SW 1271 (cell line): ENCODE measurements at regions not wholly inside any gene's neighbourhood (a gene's known extent, or its start where the extent isn't known, plus 50 kb on each side); places are given as distances from the start of the nearest gene placed in this dataset.
"Not testable (repeated sequence)": the region's sequence is repeated elsewhere in the genome, so short reads cannot be mapped to it uniquely, and the experiment has no call there.

Experiments used
- DNase-seq, 2 experiments: peaks; one replicate each; lab custom pipeline; 2025; lab: John Stamatoyannopoulos, UW

DNA sequence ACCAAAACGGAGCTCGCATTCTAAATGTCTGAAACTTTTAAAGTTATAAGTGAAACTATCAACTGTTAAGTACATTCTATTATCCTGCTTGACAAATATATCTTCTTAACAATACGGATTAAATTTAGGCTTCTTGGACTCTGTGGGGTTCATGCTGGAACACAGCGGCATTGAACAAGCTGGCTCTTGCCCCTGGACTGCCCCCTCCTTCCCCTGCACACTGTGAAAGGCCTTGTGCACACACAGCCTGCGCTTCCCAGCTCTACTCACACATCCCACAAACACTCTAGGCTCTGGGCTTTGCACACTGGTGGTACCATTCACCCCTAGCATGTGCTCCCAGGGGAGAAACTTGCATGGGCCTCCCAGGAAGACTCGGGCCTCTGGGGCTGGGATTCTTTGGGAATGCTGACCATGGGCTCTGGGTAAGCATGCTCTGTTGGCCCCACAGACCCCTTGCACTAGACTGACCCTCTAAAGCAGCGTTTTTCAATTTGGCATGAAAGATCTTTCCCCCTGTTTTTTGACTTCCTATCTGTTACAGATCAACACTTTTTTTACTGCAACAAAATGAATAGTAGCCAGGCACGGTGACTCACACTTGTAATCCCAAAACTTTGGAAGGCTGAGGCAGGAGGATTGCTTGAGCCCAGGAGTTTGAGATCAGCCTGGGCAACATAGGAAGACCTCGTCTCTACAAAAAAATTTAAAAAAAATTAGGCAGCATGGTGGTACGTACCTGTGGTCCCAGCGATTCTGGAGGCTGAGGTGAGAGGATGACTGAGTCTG lies 96.2 kb upstream of the CPM start:
- no peak for DNase-seq

DNA sequence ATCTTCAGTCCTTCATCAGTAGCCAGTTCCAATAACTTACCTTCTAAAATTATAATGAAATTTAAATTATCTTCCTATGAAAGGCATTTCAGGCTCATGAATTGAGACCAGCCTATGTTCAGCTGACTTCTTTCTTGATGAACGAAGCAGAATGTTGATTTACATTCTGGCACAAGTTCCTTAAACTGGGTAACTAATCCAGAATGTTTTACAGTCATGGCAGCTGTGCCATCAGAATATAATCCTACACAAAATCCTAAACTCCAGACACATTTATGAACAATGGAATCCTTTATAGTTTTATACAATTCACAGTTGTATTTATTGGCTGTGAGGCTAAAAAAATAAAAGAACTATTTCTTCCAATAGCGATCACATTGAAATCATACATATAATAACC lies 97.3 kb upstream of the CPM start:
- no peak for DNase-seq

DNA sequence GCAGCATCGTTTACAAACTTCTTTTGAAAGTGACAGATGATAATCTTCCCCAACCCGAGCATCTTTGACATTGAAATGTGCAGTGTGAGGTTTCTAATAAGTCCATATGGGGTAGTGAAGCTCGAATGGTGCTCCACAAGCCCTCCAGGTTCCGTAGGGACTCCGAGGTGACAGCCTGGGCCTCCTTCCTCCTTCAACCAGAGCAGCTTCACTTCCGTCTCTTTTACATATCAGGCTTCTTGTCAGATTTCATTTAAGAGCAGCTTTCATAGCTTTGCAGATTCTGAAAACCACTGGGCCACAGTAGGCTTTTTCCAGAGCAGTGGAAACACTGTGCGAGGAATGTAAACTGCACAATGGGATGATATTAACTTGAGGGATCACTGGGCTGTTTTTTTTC lies 103.6 kb upstream of the CPM start:
- no peak for DNase-seq

DNA sequence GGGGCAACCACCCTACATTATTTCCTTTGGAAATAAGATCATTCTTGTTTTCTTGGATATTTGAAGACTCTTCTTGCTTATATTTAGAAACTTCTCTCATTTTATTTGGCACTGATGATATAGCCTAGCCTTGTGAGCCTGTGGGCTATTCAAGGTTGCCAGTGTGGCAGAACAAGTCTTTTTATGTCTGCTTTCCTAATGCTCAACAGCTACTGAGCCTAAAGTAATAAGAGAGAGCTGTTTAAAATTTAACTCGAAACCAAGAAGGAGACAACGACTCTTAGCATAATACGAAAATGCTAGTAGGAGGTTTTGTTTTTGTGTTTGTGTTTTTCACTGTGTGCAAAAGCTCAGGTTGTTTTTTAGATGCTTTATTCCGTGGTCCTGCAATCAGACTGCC lies 104.0 kb upstream of the CPM start:
- no peak for DNase-seq

DNA sequence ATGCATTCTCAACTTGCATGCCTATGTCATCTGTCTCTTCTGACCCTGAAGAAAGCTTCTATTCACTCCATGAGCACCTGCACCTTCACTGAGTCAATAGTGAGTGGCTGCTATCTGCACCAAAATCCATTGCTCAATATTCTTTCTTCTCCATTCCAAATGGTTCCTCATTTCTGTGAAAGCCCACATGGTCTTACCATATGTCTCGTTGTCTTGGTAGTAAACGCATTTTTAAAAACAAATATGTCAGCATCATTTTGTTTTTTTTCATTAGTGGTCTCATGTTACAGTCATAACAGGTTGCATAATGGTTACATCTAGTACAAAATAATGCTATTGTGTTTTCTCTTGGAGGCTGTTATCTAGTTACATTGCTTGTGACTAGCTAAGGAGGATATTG lies 106.9 kb upstream of the CPM start:
- no peak for DNase-seq

DNA sequence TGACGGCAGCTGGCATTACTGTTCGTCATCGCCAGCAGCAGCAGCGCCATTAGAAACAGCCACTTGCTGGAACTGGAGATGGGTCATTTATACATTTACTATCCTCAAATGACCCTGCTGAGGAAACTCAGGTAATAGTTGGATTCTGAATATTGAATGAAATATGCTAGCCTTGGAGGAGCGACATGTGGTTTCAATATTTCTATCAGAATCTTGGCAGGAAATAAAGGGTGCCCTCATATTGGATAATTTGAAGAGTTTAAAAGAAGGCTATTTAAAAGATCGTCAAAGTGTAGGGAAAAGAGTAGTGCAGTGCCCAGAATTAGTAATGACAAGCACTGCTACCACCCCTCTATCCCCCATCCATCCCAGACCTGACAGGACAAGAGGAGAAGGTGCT lies 109.6 kb upstream of the CPM start:
- DNase-seq: no peak

DNA sequence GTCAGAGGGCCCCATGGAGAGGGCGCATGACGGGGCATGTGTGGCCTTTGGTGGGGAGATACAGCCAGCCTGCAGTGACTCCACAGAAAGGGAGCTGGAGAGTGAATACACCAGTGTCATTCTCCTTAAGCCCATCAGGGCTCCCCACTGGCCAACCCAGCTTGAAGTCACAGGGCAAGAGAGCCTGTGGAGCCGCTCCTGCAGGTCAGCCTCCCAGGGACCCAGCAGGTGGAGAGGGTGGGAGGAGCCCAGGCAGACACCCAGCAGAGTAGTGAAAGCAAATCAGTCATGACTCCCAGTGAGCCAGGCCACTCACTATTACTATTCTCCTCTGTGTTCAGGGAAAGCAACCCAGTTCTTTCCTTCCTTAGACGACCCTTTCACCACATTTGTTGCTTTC lies 110.0 kb upstream of the CPM start:
- DNase-seq: no peak

DNA sequence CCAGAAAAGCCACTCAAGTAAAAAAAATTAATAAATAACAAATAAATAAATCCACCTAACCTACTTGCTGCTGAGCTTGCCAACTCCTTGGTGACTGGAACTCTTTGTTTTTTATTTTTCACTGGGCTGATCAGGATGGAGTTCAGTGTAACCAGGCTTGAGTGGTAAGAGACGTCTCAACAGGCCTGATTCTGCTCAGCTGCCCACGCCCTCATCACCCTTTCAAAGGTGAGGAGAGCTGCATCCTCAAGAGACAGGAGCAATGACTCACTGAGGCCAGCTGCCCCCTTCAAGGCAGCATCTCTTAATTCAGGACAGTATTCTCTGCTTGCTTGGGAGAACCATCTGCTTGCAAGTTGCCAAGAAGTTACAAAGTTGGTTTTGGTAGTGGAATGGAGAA lies 111.9 kb upstream of the CPM start:
- DNase-seq: no peak

DNA sequence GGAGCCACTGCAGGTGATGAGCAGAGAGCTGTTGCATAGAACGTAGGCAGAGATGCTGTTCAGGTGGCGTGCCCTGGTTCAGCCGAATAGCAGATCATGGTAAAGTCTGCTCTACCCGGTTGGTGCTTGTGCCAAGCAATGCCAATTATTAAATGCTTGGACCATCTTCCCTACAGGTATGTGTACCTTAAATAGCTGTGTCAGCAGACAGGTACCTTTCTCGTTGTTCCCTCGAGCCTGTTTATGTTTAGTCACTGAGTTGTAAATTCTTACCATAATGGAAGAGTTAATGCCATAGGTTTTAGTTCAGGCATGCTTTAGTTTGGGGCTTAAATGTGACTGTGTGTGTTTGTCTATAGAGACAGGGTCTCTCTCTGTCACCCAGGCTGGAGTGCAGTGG lies 112.5 kb upstream of the CPM start:
- DNase-seq: no peak

DNA sequence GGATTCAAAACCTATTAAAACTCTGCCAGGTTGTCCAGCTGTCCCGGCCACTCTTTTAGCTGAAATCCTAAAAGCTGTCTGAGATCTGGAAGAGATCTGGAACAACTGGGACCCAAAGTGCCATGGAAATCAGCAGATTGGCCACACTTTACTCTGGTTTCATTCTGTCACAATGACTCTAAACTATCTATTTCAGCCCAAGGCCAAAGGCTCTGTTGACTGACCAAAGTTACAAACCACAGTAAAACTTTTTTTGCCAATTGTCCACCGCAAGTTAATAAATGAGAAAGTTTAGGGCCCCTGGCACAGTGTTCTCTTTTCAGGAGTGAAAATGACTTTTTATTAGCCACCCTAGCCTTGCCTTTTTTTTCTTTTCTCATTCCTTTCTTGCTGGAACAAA lies 113.4 kb upstream of the CPM start:
- DNase-seq: no peak

GRCh38 chr12:69046920-69047319 lies 113.9 kb upstream of the CPM start:
- DNase-seq: no peak

- DNase-seq: no peak
Observed at GRCh38 chr12:69047990-69048389, 115.0 kb upstream of the CPM start.

- DNase-seq: not testable (repeated sequence)
Observed at GRCh38 chr12:69049855-69050254, 116.9 kb upstream of the CPM start.

DNA sequence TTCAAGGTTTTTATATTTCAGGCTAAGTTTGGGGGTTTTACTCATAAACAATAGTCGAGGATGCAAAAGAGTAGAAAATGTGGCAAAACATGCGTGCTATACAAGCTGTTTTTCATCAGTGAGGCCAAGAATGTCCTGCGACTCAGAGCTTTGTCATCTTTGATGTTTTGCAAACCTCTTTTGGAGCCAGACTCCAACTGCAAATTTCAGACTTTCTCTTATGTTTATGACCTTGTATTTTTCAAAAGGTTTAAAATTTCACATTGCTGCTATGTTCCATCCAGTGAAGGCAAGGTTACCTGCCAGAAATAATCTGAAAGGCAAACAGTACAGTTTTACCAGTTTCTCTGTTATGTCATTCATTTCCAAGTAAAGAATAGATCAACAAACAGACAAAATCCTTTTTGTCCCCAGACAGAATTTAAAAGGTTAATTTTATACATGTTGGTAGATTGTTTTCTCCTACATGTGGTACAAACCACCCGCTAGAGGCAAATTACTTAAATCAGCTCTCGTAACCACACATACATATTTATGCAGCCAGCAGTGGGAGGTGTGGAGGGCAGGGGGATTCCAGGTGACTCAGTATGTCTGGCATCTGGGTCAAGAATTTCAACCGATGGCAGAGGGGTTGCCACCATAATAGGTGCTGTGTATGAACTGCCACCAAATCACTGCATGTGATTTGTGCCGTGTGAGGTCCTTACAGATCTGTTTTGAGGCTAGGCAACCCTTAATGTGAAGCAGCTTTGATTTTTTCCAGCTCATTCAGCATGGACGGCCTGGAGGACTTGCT lies 119.8 kb upstream of the CPM start:
- DNase-seq: peak; percentile 41 to 88

- no peak for DNase-seq
Observed at GRCh38 chr12:69054343-69055056, 121.5 kb upstream of the CPM start.

DNA sequence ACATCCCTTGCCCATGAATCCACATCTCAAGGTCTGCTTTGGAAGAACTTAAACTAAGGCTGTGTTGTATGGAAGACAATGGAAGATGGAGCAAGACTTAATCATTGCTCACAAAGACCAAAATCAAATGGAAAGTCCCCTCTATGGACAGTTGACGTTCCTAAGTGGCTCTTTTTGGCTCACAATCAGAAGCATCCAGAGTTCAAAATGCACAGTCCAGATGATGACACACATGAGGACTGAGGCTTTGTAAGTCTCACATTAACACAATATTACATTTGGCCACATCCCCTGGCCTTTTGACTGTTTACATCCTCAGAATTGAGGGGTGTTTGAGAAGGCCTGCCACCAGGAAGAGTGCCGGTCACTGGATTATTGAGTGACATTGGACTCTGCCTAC lies 122.3 kb upstream of the CPM start:
- DNase-seq: no peak

- DNase-seq: no peak
Observed at GRCh38 chr12:69055706-69056105, 122.7 kb upstream of the CPM start.

DNA sequence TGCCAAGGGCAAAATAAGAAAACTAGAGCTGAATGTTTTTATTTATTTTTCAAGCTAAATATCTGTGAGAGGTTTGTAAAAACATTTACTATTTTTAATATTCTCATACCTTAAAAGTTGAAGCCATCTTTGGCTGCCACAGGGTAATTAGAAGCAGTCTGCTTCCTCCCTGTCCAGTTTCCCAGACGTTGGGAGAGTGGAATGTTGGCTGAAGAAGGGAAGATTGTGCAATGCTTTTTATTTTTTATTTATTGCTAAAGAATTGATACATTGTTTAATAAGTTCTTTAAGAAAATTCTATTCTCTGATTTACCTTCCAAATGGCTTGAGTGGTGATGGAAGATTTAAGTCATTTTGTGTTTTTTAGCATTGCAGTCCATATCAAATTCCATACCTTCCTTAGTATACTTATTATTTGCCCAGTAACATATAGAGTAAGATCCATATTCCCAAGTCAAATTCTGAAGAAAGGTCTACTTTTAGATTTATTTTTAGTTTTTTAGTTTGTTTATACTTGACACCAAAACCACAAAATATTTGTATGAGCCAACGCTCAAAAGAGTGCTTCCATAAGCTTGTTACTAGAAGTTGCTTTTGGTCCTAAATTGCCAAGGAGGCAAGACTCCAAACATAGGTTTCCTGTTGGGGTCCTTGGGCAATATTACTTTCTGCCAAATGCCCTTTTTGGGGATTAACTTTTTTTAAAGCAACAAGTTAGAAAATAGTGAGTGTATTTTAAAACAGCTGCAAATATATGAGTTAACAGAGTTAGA lies 124.0 kb upstream of the CPM start:
- DNase-seq: no peak

DNA sequence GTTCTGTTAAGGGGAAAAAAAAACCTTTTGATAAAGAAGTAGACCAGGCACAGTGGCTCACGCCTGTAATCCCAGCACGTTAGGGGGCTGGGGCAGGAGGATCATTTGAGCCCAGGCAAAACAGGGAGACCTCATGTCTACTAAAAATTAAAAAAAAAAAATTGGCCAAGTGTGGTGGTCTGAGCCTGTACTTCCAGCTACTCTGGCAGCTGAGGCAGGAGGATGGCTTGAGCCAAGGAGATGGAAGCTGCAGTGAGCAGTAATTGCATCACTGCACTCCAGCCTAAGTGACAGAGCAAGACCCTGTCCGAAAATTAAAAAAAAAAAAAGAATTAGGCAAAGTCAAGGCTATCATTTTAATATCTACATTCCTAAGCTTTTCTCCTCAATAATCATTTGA lies 124.8 kb upstream of the CPM start:
- no peak for DNase-seq

GRCh38 chr12:69059465-69060457 lies 126.8 kb upstream of the CPM start:
- DNase-seq: peak; percentile 68 to 89

DNA sequence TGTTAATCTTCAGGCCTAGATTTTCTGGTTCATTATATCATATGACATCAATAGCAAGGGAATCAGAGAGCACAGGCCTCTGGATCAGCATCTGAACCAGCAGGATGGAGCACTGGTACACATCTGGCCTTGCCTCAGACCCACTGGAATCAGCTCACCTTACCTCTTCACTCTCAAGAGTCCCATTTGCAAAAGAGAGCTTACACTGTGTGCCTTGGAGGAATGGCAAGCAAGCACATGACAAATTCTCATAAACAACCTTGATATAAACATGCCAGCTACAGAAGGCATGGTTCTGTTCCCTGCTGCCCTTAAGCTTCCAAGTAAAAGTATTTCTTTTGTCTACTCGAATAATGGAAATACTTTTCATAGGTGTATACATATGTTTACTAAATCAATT lies 128.6 kb upstream of the CPM start:
- DNase-seq: no peak
